HG02885 (cell line): ENCODE measurements at regions not wholly inside any gene's neighbourhood (a gene's known extent, or its start where the extent isn't known, plus 50 kb on each side); places are given as distances from the start of the nearest gene placed in this dataset.

Source experiments
- ATAC-seq: cut with Tn5 transposase; IDR thresholded peaks from one replicate; pipeline ENCODE4 v1.9.1; 2021; ENCODE audit warnings: mild to moderate bottlenecking; ENCODE audit not compliant: unreplicated experiment, poor library complexity

DNA sequence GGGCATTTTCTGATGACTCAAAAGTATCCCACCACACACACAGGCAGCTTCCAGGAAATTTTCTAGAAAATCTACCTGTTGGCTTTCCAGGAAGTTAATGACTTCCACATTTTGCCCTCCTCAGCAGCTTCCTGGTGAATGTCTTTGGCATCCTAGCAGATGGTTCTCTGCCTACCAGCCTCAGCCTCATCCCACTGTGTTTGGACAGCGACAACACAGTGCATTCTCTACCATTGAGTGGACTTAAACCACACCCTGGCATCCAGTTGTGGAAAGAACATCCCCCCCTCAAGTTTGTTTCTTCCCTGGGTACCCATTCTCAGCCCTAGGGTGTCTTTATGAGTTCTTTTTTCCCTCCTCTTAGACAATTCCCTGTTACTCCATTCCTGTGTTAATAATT is 50.8 kb upstream of the GADL1 start:
- no peak for ATAC-seq

DNA sequence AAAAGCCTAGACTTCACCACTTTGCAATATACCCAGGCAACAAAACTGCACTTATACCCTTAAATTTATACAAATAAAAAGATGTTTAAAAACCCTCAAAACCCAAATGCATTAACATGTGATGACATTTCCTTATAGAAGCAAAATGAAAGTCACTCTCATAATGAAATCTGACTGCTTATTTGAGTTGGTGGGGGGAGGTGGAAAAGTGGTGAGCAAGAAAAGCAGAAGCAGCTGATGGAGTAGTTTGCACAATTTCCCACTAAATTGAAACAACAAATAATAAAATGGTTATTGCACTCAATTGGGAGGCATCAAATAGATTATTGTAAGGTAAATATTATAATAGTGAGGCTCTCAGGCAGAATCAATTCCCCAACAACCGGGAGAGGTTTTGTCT is 54.0 kb upstream of the GADL1 start:
- no peak for ATAC-seq

DNA sequence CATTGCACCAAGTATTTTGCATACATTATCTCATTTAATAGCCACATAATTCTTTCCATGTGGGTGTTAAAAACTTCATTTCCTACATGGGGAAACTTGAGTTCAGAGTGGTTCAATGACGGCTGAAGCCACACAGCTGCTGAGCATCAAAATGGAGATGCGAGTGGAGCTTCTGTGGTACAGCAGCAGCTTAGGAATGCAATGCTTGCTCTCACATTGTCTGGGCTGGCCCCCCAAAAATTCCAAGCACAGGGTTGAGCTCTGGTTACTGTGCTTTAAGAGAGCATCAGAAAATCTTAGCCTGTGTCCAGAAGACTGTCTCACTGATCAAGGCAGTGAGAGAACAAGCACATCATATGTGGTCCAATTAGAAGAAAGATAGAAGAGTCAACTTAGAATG is 57.4 kb upstream of the GADL1 start:
- ATAC-seq, result no peak

DNA sequence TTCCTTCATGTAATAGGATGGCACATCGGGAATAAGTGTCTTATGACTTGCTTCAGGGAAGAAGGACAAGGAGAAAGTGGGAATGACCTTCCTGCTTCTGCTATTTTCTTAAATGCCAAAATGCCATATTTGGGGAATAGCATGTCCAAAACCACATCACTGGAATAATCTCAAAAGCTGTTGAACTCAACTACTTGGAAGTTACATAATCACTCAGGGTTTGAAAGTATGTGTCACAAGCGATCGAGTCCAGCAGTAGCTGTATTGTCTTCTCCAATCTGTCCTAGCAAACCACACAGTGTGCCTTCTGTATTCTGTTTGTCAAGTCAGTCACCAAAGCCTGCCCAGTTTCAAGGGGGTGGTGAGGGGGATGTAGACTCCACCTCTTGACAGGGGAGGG is 58.3 kb upstream of the GADL1 start:
- ATAC-seq, result no peak

DNA sequence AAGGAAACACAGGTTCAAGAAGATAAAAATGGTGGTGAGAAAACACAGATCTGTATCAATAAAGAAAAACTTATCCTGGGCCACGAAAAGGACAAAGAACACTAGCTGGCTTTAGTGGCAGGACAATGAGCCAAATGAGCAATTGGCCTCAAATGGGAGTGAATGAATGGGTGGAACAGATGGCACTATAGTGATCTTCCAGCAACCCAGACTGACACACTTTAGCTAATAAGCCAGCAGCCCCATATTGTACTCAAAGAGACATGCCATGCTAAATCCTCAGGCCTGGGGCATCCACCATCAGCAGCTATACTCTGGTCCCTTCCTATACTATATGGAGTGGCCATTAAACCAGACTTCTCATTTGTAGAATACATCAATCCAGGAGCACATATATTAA is 60.0 kb upstream of the GADL1 start:
- ATAC-seq, result no peak

DNA sequence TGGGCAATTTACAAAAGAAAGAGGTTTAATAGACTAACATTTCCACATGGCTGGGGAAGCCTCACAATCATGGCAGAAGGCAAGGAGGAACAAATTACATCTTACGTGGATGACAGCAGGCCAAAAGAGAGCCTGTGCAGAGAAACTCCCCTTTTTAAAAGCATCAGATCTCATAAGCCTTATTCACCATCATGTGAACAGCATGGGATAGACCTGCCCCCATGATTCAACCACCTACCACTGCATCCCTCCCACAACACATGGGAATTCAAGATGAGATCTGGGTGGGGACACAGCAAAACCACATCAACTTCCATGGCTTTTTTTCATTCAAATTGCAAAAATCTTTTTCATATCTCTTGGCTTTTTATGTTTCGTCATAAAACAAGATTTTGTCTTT is 67.6 kb upstream of the GADL1 start:
- no peak for ATAC-seq

GRCh38 chr3:30962493-30962892 is 68.0 kb upstream of the GADL1 start:
- ATAC-seq, result no peak

DNA sequence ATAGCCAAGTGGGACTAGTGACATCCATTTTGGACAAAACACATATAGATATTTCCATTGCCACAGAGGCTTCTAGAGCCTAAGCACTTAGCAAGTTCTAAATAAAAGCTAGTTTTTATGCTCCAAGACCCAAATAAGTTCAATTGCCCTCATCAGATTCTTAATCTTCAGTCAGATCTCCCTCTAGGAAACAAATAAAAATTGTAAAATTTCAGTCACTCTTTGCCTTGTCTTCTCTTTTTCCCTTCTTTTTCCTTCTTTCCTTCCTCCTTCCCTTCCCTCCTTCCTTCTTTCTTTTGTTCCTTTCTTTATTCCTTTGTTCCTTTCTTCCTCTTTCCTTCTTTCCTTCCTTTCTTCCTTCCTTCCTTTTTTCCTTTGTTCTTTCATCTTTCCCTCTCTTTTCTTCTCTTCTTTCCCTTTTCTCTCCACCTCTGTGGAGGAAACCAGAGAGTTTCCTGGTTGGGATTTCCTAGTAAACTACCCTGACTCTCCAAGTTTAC is 68.8 kb upstream of the GADL1 start:
- no peak for ATAC-seq

DNA sequence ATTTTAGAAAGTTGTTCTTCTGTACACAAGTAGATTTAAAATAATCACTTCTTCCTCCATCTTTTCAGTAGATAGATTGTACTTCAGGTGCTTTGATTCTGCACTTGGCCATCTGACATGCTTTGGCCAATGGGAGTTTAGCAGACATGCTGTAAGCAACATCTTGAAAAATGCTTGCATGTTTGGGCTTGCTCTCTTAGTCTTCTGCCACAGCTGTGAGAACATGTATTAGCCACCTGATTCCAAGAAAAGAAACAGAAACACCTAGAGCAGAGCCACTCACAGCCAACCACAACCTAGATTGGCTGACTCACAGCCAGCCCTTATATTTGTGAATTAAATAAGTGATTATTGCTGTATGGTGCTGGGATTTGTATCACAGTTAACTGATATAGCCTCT is 70.2 kb upstream of the GADL1 start:
- peak; percentile 78 for ATAC-seq

DNA sequence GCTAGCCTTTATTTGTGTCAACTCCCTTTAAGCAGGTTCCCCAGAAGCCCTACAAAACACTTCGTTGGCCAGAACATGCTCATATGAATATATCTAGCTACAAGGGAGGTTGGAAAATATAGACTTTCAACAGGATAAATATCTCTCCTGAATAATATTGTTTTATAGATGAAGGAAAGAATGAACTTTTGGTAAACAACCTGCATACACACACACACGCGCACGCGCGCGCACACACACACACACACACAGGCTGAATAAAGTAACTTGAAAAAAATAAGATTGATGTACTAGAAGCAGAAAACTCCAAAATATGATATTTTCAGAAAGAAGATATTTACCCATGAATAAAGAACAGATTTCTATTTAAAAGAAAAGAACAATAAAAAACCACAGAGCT is 72.4 kb upstream of the GADL1 start:
- no peak for ATAC-seq

DNA sequence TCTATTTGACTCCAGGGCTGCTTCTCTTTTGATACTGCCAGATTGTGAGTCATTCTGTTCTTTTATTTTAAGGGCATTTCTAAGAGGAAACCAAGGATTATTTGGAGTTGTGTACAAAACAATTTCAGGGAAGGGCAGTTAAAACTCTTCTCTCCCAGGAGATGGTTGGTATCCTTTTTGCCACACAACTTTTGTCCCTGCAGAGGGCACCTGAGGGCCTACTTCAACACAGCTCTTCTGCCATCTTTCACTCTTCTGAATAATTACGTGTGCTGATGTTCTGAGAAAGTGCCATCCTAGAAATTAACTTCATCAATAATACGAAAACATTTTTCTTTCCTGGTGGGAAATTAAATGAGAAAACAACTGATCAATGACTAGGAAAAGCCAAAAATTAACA is 75.7 kb upstream of the GADL1 start:
- no peak for ATAC-seq

GRCh38 chr3:30972449-30972848 is 78.0 kb upstream of the GADL1 start:
- no peak for ATAC-seq

GRCh38 chr3:30974071-30974470 is 79.6 kb upstream of the GADL1 start:
- no peak for ATAC-seq

GRCh38 chr3:30977592-30977991 is 83.1 kb upstream of the GADL1 start:
- ATAC-seq, result no peak

GRCh38 chr3:30980993-30981392 is 86.5 kb upstream of the GADL1 start:
- ATAC-seq, result no peak

GRCh38 chr3:30982416-30983075 is 88.1 kb upstream of the GADL1 start:
- no peak for ATAC-seq

- ATAC-seq, result no peak
Observed at GRCh38 chr3:30984855-30985749, 90.6 kb upstream of the GADL1 start.

DNA sequence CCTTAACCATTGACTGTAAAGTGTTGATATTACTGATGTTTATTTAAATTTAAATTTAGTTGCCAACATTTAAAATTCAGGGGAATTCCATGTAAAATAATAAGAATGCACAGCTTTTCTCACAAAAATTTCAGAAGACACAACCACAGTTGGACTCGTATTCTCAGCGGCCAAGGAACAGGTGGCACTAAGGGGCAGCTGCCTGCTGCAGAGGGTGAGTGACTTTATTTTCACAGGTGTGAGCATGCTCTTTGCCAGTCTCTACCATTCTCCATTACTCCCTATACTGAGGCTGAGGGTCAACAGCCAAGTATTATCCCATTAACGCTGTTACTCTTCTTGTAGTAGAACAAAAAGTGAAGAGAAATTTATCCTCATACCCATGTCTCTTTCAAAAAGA is 92.1 kb upstream of the GADL1 start:
- no peak for ATAC-seq

GRCh38 chr3:30988769-30989168 is 94.3 kb upstream of the GADL1 start:
- ATAC-seq, result no peak

DNA sequence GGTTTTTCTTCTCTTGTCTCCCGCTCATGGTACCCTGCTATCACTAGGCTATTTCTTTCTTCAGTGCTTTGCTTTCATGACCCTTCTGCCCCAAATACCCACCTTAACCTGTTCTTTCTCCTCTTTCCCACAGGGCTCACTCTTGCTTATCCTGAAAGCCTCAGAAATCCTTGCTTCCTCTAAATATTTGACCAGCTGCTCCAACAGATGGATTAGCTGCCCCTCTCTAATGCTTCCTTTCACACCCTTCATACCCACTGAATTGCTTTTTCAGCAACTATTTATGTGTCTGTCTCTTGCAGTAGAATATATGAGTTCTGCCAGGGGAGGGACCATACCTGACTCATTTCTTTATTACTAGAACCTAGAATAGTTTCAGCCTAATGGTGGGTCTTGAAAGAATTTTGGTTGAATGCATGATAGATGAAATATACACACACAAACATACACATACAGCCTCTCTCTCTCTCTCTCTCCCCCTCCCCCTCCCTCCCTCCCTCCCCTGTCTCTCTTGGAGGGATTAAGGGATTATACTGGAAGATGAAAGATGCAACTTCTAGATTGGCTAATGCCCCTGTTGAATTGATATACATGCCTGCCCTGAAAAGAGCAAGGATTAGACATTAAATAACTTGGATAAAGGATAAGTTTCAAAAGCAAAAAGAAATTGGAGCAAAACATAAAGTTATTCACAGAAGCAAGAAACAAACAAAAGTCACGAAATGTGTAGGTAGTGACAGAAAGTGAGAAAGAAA is 95.0 kb upstream of the GADL1 start:
- no peak for ATAC-seq

- no peak for ATAC-seq
Observed at GRCh38 chr3:30996467-30996866, 102.0 kb upstream of the GADL1 start.
